ENCODE measurements at regions not wholly inside any gene's neighbourhood (a gene's known extent, or its start where the extent isn't known, plus 50 kb on each side); places are given as distances from the start of the nearest gene placed in this dataset.
A peak's percentile ranks its signal among the peaks of the same experiment; 100 is the strongest.

GRCh38 chr10:78516756-78517155, 483.1 kb downstream of the RPS24 start:
- DNase-seq (ENCODE audit: insufficient read length, low spot score) (no peak), FAIRE-seq (no peak)
- TF ChIP-seq, protein P1, sequence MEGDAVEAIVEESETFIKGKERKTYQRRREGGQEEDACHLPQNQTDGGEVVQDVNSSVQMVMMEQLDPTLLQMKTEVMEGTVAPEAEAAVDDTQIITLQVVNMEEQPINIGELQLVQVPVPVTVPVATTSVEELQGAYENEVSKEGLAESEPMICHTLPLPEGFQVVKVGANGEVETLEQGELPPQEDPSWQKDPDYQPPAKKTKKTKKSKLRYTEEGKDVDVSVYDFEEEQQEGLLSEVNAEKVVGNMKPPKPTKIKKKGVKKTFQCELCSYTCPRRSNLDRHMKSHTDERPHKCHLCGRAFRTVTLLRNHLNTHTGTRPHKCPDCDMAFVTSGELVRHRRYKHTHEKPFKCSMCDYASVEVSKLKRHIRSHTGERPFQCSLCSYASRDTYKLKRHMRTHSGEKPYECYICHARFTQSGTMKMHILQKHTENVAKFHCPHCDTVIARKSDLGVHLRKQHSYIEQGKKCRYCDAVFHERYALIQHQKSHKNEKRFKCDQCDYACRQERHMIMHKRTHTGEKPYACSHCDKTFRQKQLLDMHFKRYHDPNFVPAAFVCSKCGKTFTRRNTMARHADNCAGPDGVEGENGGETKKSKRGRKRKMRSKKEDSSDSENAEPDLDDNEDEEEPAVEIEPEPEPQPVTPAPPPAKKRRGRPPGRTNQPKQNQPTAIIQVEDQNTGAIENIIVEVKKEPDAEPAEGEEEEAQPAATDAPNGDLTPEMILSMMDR (IDR thresholded peaks at IDR 0.05; ENCODE audit: insufficient read depth, missing control alignments), result no peak

GRCh38 chr10:78518224-78518623, 484.6 kb downstream of the RPS24 start:
- DNase-seq (ENCODE audit: insufficient read length, low spot score) (no peak), FAIRE-seq (no peak)
- TF ChIP-seq, protein P1 (IDR thresholded peaks at IDR 0.05; ENCODE audit: insufficient read depth, missing control alignments), result no peak

DNA sequence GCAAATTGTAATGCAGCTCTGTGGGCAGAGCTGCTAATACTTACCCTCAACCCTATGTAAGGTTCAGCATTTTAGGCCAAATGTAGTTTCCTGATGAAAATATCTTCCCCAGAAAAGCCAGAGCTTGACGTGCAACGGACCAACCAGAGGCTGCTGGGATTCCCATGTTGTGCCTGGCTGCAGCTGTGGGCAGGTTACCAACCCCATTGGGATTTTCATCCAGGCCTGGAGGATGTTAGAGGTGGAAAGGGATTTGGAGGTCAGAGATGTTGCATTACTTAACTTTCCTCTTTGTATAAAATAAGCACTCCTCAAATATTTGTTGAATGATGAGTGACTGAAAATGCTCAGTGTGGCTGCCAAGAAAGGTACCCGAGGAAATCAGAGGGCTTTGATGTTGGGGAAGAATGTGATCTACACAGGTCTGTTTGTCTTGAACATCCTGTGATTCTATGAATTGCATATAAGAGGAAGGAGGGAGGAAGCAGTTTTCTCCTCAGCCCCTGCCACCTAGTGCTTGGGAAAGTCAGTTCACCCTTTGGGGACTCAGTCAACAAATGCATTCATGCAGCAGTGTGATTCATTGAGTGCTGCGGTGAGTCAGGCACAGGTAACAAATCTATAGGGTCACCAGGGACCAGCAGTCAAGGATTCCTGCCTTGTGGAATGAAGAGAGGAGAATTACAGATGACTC, 487.2 kb downstream of the RPS24 start:
- DNase-seq (ENCODE audit: insufficient read length, low spot score), result no peak
- TF ChIP-seq, protein P1 (IDR thresholded peaks at IDR 0.05; ENCODE audit: insufficient read depth, missing control alignments), result peak; percentile 14
- FAIRE-seq, result no peak

- FAIRE-seq (no peak), DNase-seq (ENCODE audit: insufficient read length, low spot score) (no peak)
- TF ChIP-seq, protein P1 (IDR thresholded peaks at IDR 0.05; ENCODE audit: insufficient read depth, missing control alignments), result no peak
Observed at GRCh38 chr10:78523453-78523852, 489.8 kb downstream of the RPS24 start.

DNA sequence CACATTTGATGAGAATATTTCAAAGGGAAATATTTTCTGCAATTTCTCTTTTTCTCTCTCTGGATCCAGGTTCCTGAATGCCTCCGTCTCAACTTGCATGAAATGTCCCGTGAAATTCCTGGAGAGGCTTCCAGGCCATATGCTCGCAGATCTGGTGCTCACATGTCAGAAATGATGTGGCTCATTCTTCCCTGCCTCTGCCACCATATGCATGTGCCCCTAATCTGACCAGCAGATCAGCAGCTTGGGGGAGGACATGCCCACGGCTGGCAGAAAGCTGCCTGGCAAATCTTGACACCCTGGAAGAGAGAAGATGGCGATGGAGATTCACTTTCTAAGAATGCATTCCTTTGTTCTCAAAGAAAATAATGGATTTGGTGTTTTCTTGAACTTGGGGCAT, 490.7 kb downstream of the RPS24 start:
- TF ChIP-seq, protein P1 (IDR thresholded peaks at IDR 0.05; ENCODE audit: insufficient read depth, missing control alignments), result no peak
- DNase-seq (ENCODE audit: insufficient read length, low spot score) (no peak), FAIRE-seq (no peak)

- FAIRE-seq (no peak), DNase-seq (ENCODE audit: insufficient read length, low spot score) (no peak)
Observed at GRCh38 chr10:78524941-78525340, 491.3 kb downstream of the RPS24 start.

GRCh38 chr10:78526347-78526746, 492.7 kb downstream of the RPS24 start:
- DNase-seq (ENCODE audit: insufficient read length, low spot score) (no peak), FAIRE-seq (no peak)
- TF ChIP-seq, protein P1 (IDR thresholded peaks at IDR 0.05; ENCODE audit: insufficient read depth, missing control alignments), result no peak

More at GRCh38 chr10:78524941-78525340, 491.3 kb downstream of the RPS24 start:
- TF ChIP-seq, protein P1 (IDR thresholded peaks at IDR 0.05; ENCODE audit: insufficient read depth, missing control alignments), result no peak

All from D721Med (cell line).